Neutrophil (primary cell): ENCODE measurements at regions not wholly inside any gene's neighbourhood (a gene's known extent, or its start where the extent isn't known, plus 50 kb on each side); places are given as distances from the start of the nearest gene placed in this dataset.

Source experiments
- H3K27ac ChIP-seq: fragments of 200-600 bp; sonication (generic); 2 replicates; pipeline ENCODE4 v1.5.1; 2016; ENCODE audit warnings: mild to moderate bottlenecking, moderate library complexity
- H3K27me3 ChIP-seq: fragments of 200-600 bp; sonication (generic); 2 replicates; pipeline ENCODE4 v1.6.0; 2016; ENCODE audit warnings: mild to moderate bottlenecking
- H3K36me3 ChIP-seq: fragments of 200-600 bp; sonication (generic); 2 replicates; pipeline ENCODE4 v1.5.1; 2017
- H3K4me1 ChIP-seq, 2 experiments: fragments of 200-600 bp in 1 of 2; sonication (generic) in 1 of 2; 1 replicate in 1 of 2; 2 replicates in 1 of 2; pipeline versions ENCODE4 v1.5.1 to v1.6.1; 2013 to 2016; ENCODE audit warnings: low read depth in 1 of 2, low read length in 1 of 2, mild to moderate bottlenecking in 1 of 2, moderate library complexity in 1 of 2; ENCODE audit not compliant: control insufficient read depth in 1 of 2, insufficient read depth in 1 of 2
- H3K4me3 ChIP-seq, 2 experiments: fragments of 200-600 bp in 1 of 2; sonication (generic) in 1 of 2; 1 replicate in 1 of 2; 2 replicates in 1 of 2; pipeline ENCODE4 v1.5.1; 2013 to 2016; ENCODE audit warnings: low read depth in 1 of 2, low read length in 1 of 2, mild to moderate bottlenecking in 1 of 2, moderate library complexity in 1 of 2
- H3K9me3 ChIP-seq: fragments of 200-600 bp; sonication (generic); 2 replicates; pipeline ENCODE4 v1.5.1; 2016
- CTCF ChIP-seq: fragments of 200-600 bp; sonication (generic); IDR thresholded peaks from 2 replicates; pipeline ENCODE4 v1.5.1; 2016; ENCODE audit warnings: antibody characterized with exemption

DNA sequence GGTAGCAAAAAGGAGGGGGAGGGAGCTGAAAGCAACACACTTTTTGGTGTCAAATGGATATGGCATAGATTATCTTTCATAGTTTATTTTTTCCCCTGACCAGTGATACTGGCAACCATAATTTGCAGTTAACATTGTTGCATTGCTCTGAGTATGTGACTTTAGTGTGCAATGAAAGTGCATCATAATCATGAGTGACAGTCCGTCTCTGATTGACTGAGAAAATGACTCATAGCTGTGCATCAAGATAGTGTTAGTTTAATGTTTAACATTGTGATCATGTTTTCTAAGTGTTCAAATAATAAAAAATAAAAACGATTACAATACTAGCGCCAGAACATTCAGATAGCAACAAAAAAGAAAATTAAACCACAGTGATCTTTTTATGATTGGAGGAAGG, 952.4 kb upstream of the TENM4 start:
- no peak for TF ChIP-seq CTCF
- H3K27me3 ChIP-seq = no peaks in the 10 kb centered on the region

DNA sequence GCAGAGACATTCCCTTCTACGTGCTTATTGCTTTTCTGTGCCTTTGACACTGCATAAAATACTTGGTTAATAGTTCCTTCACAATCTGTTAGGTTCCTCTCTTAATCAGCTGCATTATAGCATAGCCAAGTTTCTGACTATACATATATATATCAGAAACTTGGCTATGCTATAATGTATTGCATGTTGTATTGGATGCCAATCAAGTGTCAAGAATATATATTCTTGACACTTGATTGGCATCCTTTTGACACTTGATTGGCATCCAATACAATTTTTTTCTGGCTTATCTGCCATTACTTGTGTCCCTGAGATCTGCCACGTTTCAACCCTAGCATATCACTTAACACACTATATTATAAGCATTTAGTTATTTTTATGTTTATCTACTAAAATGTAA, 949.7 kb upstream of the TENM4 start:
- no peaks in the 10 kb centered on the region for H3K9me3 ChIP-seq
- TF ChIP-seq CTCF = no peak
- no peak overlapping the region for H3K4me3 ChIP-seq
- no peak overlapping the region for H3K27ac ChIP-seq
- H3K4me1 ChIP-seq = no peaks in the 10 kb centered on the region
- H3K36me3 ChIP-seq = no peaks in the 10 kb centered on the region
- no peaks in the 10 kb centered on the region for H3K27me3 ChIP-seq

More for the DNA sequence above, 952.4 kb upstream of the TENM4 start:
- no peak overlapping the region for H3K27ac ChIP-seq
- H3K4me1 ChIP-seq = no peaks in the 10 kb centered on the region
- no peaks in the 10 kb centered on the region for H3K9me3 ChIP-seq
- no peaks in the 10 kb centered on the region for H3K36me3 ChIP-seq
- no peak overlapping the region for H3K4me3 ChIP-seq

DNA sequence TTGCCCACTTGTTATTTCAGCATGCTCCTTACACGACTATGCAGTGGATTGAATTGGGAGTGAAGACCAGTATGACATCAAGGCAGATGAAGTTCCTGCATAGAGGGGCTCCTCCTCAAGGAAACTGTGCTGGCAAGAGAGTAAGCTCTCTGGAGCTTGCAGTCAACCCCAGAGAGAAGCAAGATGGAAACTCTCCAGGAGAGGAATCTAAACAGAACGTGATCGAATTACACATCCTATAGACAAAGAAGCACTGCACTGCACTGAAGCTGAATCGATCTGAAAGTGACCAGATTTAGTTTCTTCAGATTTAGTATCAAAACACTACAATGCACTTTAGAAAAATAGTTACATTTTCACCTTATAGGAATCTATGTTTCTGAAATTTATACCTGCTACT, 947.7 kb upstream of the TENM4 start:
- no peak for TF ChIP-seq CTCF
- Histone ChIP-seq H3K9me3 (no peaks in the 10 kb centered on the region), H3K36me3 (no peaks in the 10 kb centered on the region), H3K27me3 (no peaks in the 10 kb centered on the region), H3K4me3 (no peak overlapping the region), H3K4me1 (no peaks in the 10 kb centered on the region), H3K27ac (no peak overlapping the region)

GRCh38 chr11:80388130-80388529, 947.3 kb upstream of the TENM4 start:
- no peaks in the 10 kb centered on the region for H3K36me3 ChIP-seq
- H3K27ac ChIP-seq = no peak overlapping the region
- no peaks in the 10 kb centered on the region for H3K4me1 ChIP-seq
- H3K27me3 ChIP-seq = no peaks in the 10 kb centered on the region
- no peak overlapping the region for H3K4me3 ChIP-seq
- TF ChIP-seq CTCF = no peak
- no peaks in the 10 kb centered on the region for H3K9me3 ChIP-seq

DNA sequence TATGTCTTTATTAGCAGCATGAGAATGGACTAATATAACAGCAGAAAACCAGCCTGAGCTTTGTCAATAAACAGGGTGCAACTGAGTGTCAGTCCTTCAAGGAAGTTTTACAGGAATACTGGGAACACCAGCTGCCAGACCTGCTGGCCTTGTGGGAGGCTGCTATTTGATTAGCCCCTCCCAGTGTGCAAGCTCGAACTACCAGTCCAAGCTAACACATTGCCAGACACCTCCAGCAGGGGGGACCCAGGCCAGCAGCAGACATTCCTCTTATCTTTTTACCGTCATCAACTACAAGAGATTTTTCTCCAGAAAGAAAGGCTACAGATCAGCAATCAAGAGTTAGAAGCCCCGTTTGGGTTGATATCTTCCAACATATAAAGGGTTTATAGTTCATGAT, 942.8 kb upstream of the TENM4 start:
- Histone ChIP-seq H3K4me1 (no peaks in the 10 kb centered on the region), H3K27me3 (no peaks in the 10 kb centered on the region), H3K4me3 (no peak overlapping the region), H3K9me3 (no peaks in the 10 kb centered on the region), H3K27ac (no peak overlapping the region), H3K36me3 (no peaks in the 10 kb centered on the region)
- TF ChIP-seq CTCF = no peak
